AG09309 (cell line): ENCODE measurements at regions not wholly inside any gene's neighbourhood (a gene's known extent, or its start where the extent isn't known, plus 50 kb on each side); places are given as distances from the start of the nearest gene placed in this dataset.

ENCODE experiments used
- DNase-seq: peaks from one replicate; pipeline ENCODE4 v3.0.0-alpha.2; 2010; ENCODE audit warnings: low read depth
- H3K4me3 ChIP-seq: 2 replicates; pipeline ENCODE4 v1.5.1; 2011; ENCODE audit warnings: mild to moderate bottlenecking, low read depth, low read length, moderate library complexity; ENCODE audit not compliant: control insufficient read depth
- TF ChIP-seq, protein P1 (sequence below): IDR thresholded peaks from 2 replicates; pipeline ENCODE4 v1.5.1; 2011; ENCODE audit warnings: mild to moderate bottlenecking, low read depth, low read length, inconsistent platforms; ENCODE audit not compliant: insufficient read depth, control insufficient read depth; ENCODE audit errors: missing control alignments

DNA sequence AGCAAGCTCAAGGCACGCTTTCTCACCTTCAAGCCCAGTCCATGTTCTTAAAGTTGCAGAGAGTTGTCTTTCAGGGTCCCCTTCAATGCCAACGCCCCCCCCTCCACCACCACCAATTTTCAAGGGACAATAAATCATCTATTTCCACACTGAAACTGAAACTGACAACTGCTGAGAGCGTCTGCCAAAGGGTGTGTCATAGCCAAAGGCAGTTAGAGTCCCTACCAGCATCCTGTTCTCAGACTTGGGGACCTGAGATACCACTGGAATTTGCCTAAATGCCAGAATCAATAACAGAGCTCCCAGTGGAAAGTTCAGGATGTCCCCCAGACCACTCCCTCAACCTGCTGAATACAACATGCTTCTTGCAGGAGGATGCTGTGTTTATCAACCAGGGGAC lies 133.2 kb upstream of the SOX9 start:
- H3K4me3 ChIP-seq, result no peak overlapping the region
- no peak for DNase-seq
- TF ChIP-seq, protein P1, sequence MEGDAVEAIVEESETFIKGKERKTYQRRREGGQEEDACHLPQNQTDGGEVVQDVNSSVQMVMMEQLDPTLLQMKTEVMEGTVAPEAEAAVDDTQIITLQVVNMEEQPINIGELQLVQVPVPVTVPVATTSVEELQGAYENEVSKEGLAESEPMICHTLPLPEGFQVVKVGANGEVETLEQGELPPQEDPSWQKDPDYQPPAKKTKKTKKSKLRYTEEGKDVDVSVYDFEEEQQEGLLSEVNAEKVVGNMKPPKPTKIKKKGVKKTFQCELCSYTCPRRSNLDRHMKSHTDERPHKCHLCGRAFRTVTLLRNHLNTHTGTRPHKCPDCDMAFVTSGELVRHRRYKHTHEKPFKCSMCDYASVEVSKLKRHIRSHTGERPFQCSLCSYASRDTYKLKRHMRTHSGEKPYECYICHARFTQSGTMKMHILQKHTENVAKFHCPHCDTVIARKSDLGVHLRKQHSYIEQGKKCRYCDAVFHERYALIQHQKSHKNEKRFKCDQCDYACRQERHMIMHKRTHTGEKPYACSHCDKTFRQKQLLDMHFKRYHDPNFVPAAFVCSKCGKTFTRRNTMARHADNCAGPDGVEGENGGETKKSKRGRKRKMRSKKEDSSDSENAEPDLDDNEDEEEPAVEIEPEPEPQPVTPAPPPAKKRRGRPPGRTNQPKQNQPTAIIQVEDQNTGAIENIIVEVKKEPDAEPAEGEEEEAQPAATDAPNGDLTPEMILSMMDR, result no peak

DNA sequence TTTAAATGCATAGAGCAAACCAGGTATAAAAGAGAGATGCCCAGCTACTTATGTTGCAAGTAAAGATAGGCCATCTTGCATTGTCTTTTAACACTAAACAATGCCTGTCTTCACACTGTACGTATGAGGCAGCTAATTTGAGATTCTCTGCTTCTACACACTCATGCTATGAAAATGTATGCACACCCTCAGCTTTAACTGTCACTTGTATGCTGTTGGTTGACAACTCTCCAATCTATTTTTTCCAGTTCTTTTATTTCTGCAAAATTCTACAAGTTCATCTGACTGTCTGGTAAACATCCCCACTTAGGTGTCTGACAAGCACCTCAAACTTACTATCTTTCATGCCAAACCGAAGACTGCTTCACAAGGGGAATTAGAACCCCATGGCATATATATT lies 131.7 kb upstream of the SOX9 start:
- TF ChIP-seq, protein P1, result no peak
- DNase-seq, result no peak
- H3K4me3 ChIP-seq, result no peak overlapping the region

DNA sequence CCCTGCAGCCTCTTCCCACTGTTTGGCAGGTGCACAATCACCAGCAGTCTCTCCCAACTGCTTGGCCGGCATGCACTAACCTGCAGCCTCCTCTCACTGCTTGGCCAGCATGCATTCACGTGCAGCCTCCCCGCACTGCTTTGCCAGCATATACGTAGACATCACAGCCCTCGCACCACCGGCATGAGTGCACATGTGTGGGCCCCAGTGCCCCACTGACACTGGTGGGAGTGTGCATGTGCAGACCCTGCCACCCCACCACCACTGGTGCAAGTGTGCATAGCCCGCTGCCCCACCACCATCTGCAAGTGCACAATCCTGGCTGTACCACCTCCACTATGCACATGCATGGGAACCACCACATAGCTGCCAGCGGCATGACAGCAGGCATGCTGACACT lies 127.5 kb upstream of the SOX9 start:
- DNase-seq, result no peak
- no peak overlapping the region for H3K4me3 ChIP-seq
- TF ChIP-seq, protein P1, result no peak

DNA sequence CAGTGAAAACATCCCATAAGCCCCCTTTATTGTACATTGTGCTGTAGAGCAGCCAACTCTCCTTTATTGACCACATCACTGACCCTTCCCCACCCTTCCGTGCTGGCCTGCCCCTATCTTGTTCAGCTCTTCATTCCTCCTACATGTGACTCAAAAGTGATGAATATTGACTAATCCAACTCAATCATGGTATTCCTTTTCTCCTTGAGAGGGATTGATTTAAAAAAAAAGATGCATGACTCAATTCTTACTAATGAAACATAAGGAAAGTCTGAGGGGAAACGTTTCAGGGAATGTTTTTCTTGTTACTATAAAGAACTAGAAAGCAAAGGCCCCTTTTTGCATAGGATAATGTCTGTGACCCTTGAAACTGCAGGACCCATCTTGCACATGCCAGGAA lies 125.2 kb upstream of the SOX9 start:
- no peak overlapping the region for H3K4me3 ChIP-seq
- DNase-seq, result no peak
- TF ChIP-seq, protein P1, result no peak

DNA sequence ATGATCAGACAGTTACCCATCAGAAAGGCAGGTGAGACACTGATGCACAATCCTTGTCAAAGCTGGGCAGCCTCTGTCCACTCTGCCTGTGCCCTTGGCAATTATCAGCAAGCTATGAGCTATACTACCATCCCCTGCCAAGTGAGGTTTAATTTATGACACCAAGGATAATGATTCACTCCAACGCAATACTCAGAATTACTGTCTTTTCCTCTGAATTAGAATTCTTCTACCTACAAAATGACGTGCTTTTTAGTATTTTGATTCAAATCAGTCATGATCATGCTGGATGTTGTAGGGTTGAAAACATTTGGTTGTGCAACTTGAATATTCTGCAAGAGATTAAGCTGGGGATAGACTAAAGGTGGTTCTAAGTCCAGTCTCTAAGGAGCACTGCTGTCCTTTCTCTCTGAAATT lies 116.8 kb upstream of the SOX9 start:
- TF ChIP-seq, protein P1, result no peak
- DNase-seq, result no peak
- H3K4me3 ChIP-seq, result no peak overlapping the region

DNA sequence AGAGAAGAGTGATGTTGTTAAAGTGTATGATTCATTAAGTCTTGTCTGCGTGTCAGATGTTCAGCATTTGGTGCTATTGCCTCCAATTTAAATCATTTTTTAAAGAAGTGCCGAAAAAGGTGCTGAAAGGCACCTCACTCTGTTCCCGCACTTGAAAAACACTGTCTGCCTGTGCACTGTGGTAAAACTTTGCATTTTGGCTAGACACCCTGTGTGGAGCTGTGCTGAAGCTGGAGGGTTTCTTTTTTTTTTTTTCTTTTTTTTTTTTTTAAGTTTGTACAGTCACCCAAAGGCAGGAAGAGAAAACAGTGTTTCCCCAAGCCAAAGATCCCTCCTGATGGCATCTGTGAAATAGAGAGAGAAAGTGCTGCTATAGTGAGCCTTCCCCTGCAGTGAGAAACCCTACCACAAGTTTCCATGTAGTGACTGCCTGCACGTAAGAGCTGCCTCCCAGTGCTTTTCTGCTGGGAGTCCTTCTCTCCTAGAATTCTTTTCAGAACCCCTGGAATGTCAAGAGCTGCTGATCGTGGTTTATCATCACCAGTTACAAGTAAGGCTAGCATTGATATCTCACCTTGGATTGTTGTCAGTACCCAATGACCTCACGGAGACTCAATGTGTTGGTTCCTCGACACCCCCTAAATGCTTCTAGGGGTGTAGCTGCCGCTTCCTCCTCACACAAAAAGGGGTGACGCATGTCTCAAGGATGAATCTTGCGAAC lies 116.0 kb upstream of the SOX9 start:
- DNase-seq, result no peak
- TF ChIP-seq, protein P1, result no peak
- H3K4me3 ChIP-seq, result no peak overlapping the region
